PC-9 (cell line): ENCODE measurements at regions not wholly inside any gene's neighbourhood (a gene's known extent, or its start where the extent isn't known, plus 50 kb on each side); places are given as distances from the start of the nearest gene placed in this dataset.

Source experiments
- BruUV-seq: library from RNA; stranded (reverse); fragments of 400-500 nt; replicated peaks from 2 replicates; lab custom pipeline; 2021; lab: Mats Ljungman, UMichigan
- CTCF ChIA-PET: fragments of 300-600 bp; sonication (Branson Sonifier 250); formaldehyde crosslinking; loops from one replicate; lab custom pipeline; 2022; ENCODE audit warnings: antibody characterized with exemption; lab: Charles Lee
- POLR2A ChIA-PET: fragments of 300-600 bp; sonication (Branson Sonifier 250); formaldehyde crosslinking; loops from one replicate; lab custom pipeline; 2022; ENCODE audit warnings: antibody characterized with exemption; ENCODE audit not compliant: unreplicated experiment; lab: Charles Lee
- DNase-seq, 2 experiments: peaks; one replicate each; pipeline versions ENCODE4 v3.0.0 to v3.0.0-alpha.2; 2015 to 2022; ENCODE audit warnings: mixed read lengths in 1 of 2
- H2AFZ ChIP-seq: fragments of 200-600 bp; sonication (generic); 2 replicates; pipeline ENCODE4 v1.8.1; 2017; ENCODE audit warnings: antibody characterized with exemption
- H3F3A ChIP-seq: fragments of 200-600 bp; sonication (generic); 2 replicates; pipeline ENCODE4 v1.8.1; 2017; ENCODE audit warnings: antibody characterized with exemption, mild to moderate bottlenecking, low read depth; ENCODE audit not compliant: insufficient read depth
- H3K27ac ChIP-seq: fragments of 200-600 bp; sonication (generic); 2 replicates; pipeline ENCODE4 v1.6.1; 2016; ENCODE audit warnings: mixed run types
- H3K27me3 ChIP-seq: fragments of 200-600 bp; sonication (generic); 2 replicates; pipeline ENCODE4 v1.6.1; 2016; ENCODE audit warnings: low read depth, mixed run types; ENCODE audit not compliant: insufficient read depth
- H3K36me3 ChIP-seq: fragments of 200-600 bp; sonication (generic); 2 replicates; pipeline ENCODE4 v1.6.1; 2016; ENCODE audit warnings: low read depth, mixed run types
- H3K4me1 ChIP-seq: fragments of 200-600 bp; sonication (generic); replicated peaks from 2 replicates; pipeline ENCODE4 v1.6.1; 2016; ENCODE audit warnings: mixed run types; ENCODE audit not compliant: insufficient read depth
- H3K4me2 ChIP-seq: fragments of 200-600 bp; sonication (generic); 2 replicates; pipeline ENCODE4 v1.6.1; 2017; ENCODE audit warnings: mixed run types
- H3K4me3 ChIP-seq: fragments of 200-600 bp; sonication (generic); 2 replicates; pipeline ENCODE4 v1.6.1; 2016; ENCODE audit warnings: mixed run types
- H3K79me2 ChIP-seq: fragments of 200-600 bp; sonication (generic); 2 replicates; pipeline ENCODE4 v1.6.1; 2017; ENCODE audit warnings: low read depth, mixed run types
- H3K9me2 ChIP-seq: fragments of 200-600 bp; sonication (generic); 2 replicates; pipeline ENCODE4 v1.8.1; 2017; ENCODE audit warnings: mild to moderate bottlenecking; ENCODE audit not compliant: insufficient read depth
- H3K9me3 ChIP-seq: fragments of 200-600 bp; sonication (generic); 2 replicates; pipeline ENCODE4 v1.8.1; 2016; ENCODE audit warnings: low read depth; ENCODE audit not compliant: insufficient read depth
- H4K20me1 ChIP-seq: fragments of 200-600 bp; sonication (generic); 2 replicates; pipeline ENCODE4 v1.8.1; 2017; ENCODE audit not compliant: insufficient read depth
- CTCF ChIP-seq: fragments of 200-600 bp; sonication (generic); conservative IDR thresholded peaks from 2 replicates; pipeline ENCODE4 v1.6.1; 2017; ENCODE audit warnings: mixed run types, antibody characterized with exemption, mild to moderate bottlenecking, moderate library complexity
- EZH2 ChIP-seq: fragments of 200-600 bp; sonication (generic); IDR thresholded peaks from 2 replicates; pipeline ENCODE4 v1.8.0; 2017; ENCODE audit warnings: antibody characterized with exemption, low read depth
- intact Hi-C: fragments of 100-400 bp; cut with micrococcal nuclease; formaldehyde crosslinking; loops from one replicate; pipeline ENCODE4 v1.10.0; 2022; ENCODE audit not compliant: unreplicated experiment

- DNase-seq = no peak
- Histone ChIP-seq H3K27ac (no peak overlapping the region), H3K36me3 (no peaks in the 10 kb centered on the region), H4K20me1 (no peaks in the 10 kb centered on the region), H3K9me2 (no peaks in the 10 kb centered on the region), H3K27me3 (no peaks in the 10 kb centered on the region), H3K9me3 (no peaks in the 10 kb centered on the region), H3K4me3 (no peak overlapping the region), H3K4me2 (no peak overlapping the region), H3F3A (no peaks in the 10 kb centered on the region), H2AFZ (no peak overlapping the region), H3K4me1 (no peaks in the 10 kb centered on the region), H3K79me2 (no peaks in the 10 kb centered on the region)
- ChIA-PET POLR2A (no interaction called here), CTCF (no interaction called here)
- TF ChIP-seq EZH2 = no peak
- no peak for TF ChIP-seq CTCF
- intact Hi-C loops = no loop called here
- BruUV-seq = no TSS peak
Observed at GRCh38 chr7:68744036-68744435, 854.2 kb upstream of the AUTS2 start.

- Histone ChIP-seq H3K9me2 (no peaks in the 10 kb centered on the region), H3K9me3 (no peaks in the 10 kb centered on the region)
- no TSS peak for BruUV-seq
Observed at GRCh38 chr7:68748934-68749900, 849.1 kb upstream of the AUTS2 start.

DNA sequence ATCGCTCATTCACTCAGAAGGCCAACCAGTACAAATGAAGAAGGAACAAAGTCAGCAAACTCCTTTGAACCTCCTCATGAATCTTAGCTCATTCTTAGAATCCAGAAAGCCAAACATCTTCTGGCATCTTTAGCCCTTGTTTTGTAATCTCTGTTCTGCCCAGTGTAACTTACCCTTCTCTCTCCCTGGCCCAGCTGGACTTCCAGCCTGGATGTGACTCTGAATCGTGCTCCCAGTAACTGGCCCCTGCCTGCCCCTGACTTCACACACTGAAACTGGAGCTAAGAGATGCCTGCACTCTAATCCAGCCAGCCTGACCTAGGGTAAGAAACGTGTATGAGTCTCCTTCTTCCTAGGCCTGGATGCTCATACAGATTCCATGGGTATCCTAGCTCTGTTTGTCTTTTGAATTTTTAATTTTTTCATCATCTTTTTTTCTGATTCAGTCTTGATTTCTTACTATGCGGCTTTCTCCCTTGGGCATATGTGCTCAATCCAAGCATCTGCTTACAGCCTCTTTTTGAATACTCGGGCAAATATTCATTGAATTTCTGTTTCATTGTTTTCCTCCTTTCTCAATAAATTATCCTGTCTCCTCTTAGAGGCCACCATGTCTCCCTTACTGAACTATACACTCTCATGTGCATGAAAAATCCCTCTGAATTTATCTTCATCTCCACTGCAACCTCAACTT, 845.6 kb upstream of the AUTS2 start:
- Histone ChIP-seq H3K4me3 (no peak overlapping the region), H3K4me2 (no peak overlapping the region), H3K4me1 (no peaks in the 10 kb centered on the region), H3F3A (no peaks in the 10 kb centered on the region), H3K27me3 (no peaks in the 10 kb centered on the region), H2AFZ (no peak overlapping the region), H3K36me3 (no peaks in the 10 kb centered on the region), H3K27ac (no peak overlapping the region), H3K79me2 (no peaks in the 10 kb centered on the region), H3K9me2 (no peaks in the 10 kb centered on the region), H4K20me1 (no peaks in the 10 kb centered on the region), H3K9me3 (no peaks in the 10 kb centered on the region)
- BruUV-seq = no TSS peak
- POLR2A ChIA-PET = no interaction called here
- no peak for DNase-seq
- TF ChIP-seq CTCF (no peak), EZH2 (no peak)
- intact Hi-C loops = no loop called here
- CTCF ChIA-PET = no interaction called here

More at GRCh38 chr7:68748934-68749900, 849.1 kb upstream of the AUTS2 start:
- H2AFZ ChIP-seq = no peak overlapping the region
- H3F3A ChIP-seq = no peaks in the 10 kb centered on the region
- TF ChIP-seq EZH2 (no peak), CTCF (no peak)
- CTCF ChIA-PET = no interaction called here
- H3K4me3 ChIP-seq = no peak overlapping the region
- DNase-seq = no peak
- H3K4me1 ChIP-seq = no peaks in the 10 kb centered on the region
- no peak overlapping the region for H3K4me2 ChIP-seq
- H3K27ac ChIP-seq = no peak overlapping the region
- no peaks in the 10 kb centered on the region for H3K79me2 ChIP-seq
- H3K27me3 ChIP-seq = no peaks in the 10 kb centered on the region
- POLR2A ChIA-PET = no interaction called here
- intact Hi-C loops = no loop called here
- no peaks in the 10 kb centered on the region for H4K20me1 ChIP-seq
- H3K36me3 ChIP-seq = no peaks in the 10 kb centered on the region
